H1 (cell line): ENCODE measurements at regions not wholly inside any gene's neighbourhood (a gene's known extent, or its start where the extent isn't known, plus 50 kb on each side); places are given as distances from the start of the nearest gene placed in this dataset.

ENCODE experiments used
- CTCF ChIA-PET: fragments of 300-600 bp; sonication (Branson Sonifier 250); formaldehyde crosslinking; loops from one replicate; lab custom pipeline; 2021; ENCODE audit not compliant: partially characterized antibody; lab: Charles Lee
- POLR2A ChIA-PET: fragments of 300-600 bp; sonication (Branson Sonifier 250); formaldehyde crosslinking; loops from one replicate; lab custom pipeline; 2021; ENCODE audit warnings: inconsistent platforms; ENCODE audit not compliant: partially characterized antibody; lab: Charles Lee
- DNase-seq, 2 experiments: peaks; one replicate each; pipeline versions ENCODE4 v3.0.0 to v3.0.0-alpha.2; 2010 to 2022; ENCODE audit warnings: low spot score in 2 of 2, low read depth in 1 of 2, mixed read lengths in 1 of 2
- FAIRE-seq: peaks from 2 replicates; lab custom pipeline; 2011; peaks lifted over from hg19 to GRCh38; lab: Jason Lieb, UNC
- H2AFZ ChIP-seq: 2 replicates; pipeline ENCODE4 v1.8.1; 2012; ENCODE audit warnings: low read length, inconsistent platforms
- H2AK5ac ChIP-seq: 2 replicates; pipeline ENCODE4 v1.6.1; 2013; ENCODE audit warnings: low read depth, low read length
- H2BK120ac ChIP-seq: replicated peaks from 2 replicates; pipeline ENCODE3; 2013; ENCODE audit warnings: low read depth, low read length, inconsistent platforms
- H2BK12ac ChIP-seq: 2 replicates; pipeline ENCODE4 v1.6.1; 2013; ENCODE audit warnings: low read depth, low read length
- H2BK15ac ChIP-seq: 2 replicates; pipeline ENCODE4 v1.6.1; 2013; ENCODE audit warnings: low read length
- H2BK20ac ChIP-seq: 2 replicates; pipeline ENCODE4 v1.6.1; 2013; ENCODE audit warnings: low read length
- H2BK5ac ChIP-seq: 2 replicates; pipeline ENCODE4 v1.6.1; 2013; ENCODE audit warnings: low read depth, low read length
- H3K14ac ChIP-seq: 2 replicates; pipeline ENCODE4 v1.6.1; 2013; ENCODE audit warnings: inconsistent platforms; ENCODE audit not compliant: insufficient read length
- H3K18ac ChIP-seq: 2 replicates; pipeline ENCODE4 v1.6.1; 2013; ENCODE audit warnings: low read length; ENCODE audit errors: extremely low read depth
- H3K23ac ChIP-seq: 2 replicates; pipeline ENCODE4 v1.6.1; 2013; ENCODE audit warnings: inconsistent platforms; ENCODE audit not compliant: insufficient read length
- H3K23me2 ChIP-seq: 2 replicates; pipeline ENCODE4 v1.6.1; 2013; ENCODE audit warnings: low read depth, low read length
- H3K27ac ChIP-seq: 2 replicates; pipeline ENCODE4 v1.6.1; 2011; ENCODE audit warnings: low read depth, low read length, inconsistent platforms
- H3K27me3 ChIP-seq, 4 experiments: replicated peaks in 1 of 4; 1 replicate in 1 of 4; 2 replicates in 3 of 4; pipeline versions ENCODE4 v1.6.1 to v1.8.1; 2011 to 2013; ENCODE audit warnings: low read length in 3 of 4, mild to moderate bottlenecking in 3 of 4, inconsistent platforms in 2 of 4, mixed read lengths in 2 of 4, moderate library complexity in 1 of 4; ENCODE audit not compliant: control insufficient read depth in 3 of 4, insufficient read depth in 3 of 4; ENCODE audit errors: extremely low read depth in 1 of 4
- H3K36me3 ChIP-seq, 4 experiments: 2 replicates each; pipeline versions ENCODE4 v1.6.1 to v1.8.1; 2011 to 2013; ENCODE audit warnings: mild to moderate bottlenecking in 4 of 4, low read length in 3 of 4, moderate library complexity in 2 of 4, control low read depth in 1 of 4, inconsistent platforms in 1 of 4; ENCODE audit not compliant: insufficient read depth in 4 of 4, control insufficient read depth in 2 of 4
- H3K4ac ChIP-seq: replicated peaks from 2 replicates; pipeline ENCODE3; 2013; ENCODE audit warnings: low read length, low read depth, mixed read lengths, inconsistent platforms; ENCODE audit not compliant: insufficient read length
- H3K4me1 ChIP-seq, 4 experiments: replicated peaks in 1 of 4; 1 replicate in 1 of 4; 2 replicates in 3 of 4; pipeline versions ENCODE4 v1.6.1 to v1.8.1; 2011 to 2013; ENCODE audit warnings: low read length in 3 of 4, inconsistent platforms in 2 of 4, mixed read lengths in 1 of 4; ENCODE audit not compliant: insufficient read depth in 4 of 4, control insufficient read depth in 3 of 4
- H3K4me2 ChIP-seq, 2 experiments: 2 replicates each; pipeline versions ENCODE4 v1.6.1 to v1.8.1; 2011 to 2013; ENCODE audit warnings: low read depth in 2 of 2, low read length in 2 of 2, control low read depth in 1 of 2, inconsistent platforms in 1 of 2, mild to moderate bottlenecking in 1 of 2; ENCODE audit not compliant: insufficient read depth in 1 of 2
- H3K4me3 ChIP-seq, 4 experiments: fragments of 200-600, 300-600 bp in 1 of 4; sonication (generic), shearing (Covaris generic), sonication (Bioruptor Twin) in 1 of 4; 2 replicates each; pipeline versions ENCODE4 v1.5.1 to v1.8.1; 2011 to 2016; ENCODE audit warnings: low read length in 4 of 4, low read depth in 3 of 4, control low read depth in 2 of 4, inconsistent platforms in 2 of 4, mild to moderate bottlenecking in 2 of 4, mixed read lengths in 1 of 4, moderate library complexity in 1 of 4; ENCODE audit not compliant: insufficient read depth in 2 of 4; ENCODE audit errors: extremely low read depth in 1 of 4
- H3K56ac ChIP-seq: replicated peaks from 2 replicates; pipeline ENCODE3; 2013; ENCODE audit warnings: low read depth, mild to moderate bottlenecking, mixed read lengths, low read length, inconsistent platforms; ENCODE audit not compliant: insufficient read length
- H3K79me1 ChIP-seq: 2 replicates; pipeline ENCODE4 v1.6.1; 2013; ENCODE audit warnings: low read depth, low read length, control low read depth
- H3K79me2 ChIP-seq, 2 experiments: 2 replicates each; pipeline versions ENCODE4 v1.6.1 to v1.8.1; 2012 to 2013; ENCODE audit warnings: low read length in 2 of 2, mild to moderate bottlenecking in 2 of 2, inconsistent platforms in 1 of 2; ENCODE audit not compliant: insufficient read depth in 2 of 2, control insufficient read depth in 1 of 2
- H3K9ac ChIP-seq, 4 experiments: replicated peaks in 1 of 4; 1 replicate in 1 of 4; 2 replicates in 3 of 4; pipeline versions ENCODE4 v1.6.1 to v1.8.1; 2011 to 2013; ENCODE audit warnings: low read depth in 3 of 4, low read length in 3 of 4, control low read depth in 2 of 4, mild to moderate bottlenecking in 2 of 4, moderate library complexity in 2 of 4, inconsistent platforms in 1 of 4; ENCODE audit errors: extremely low read depth in 1 of 4
- H3K9me3 ChIP-seq, 2 experiments: 2 replicates each; pipeline versions ENCODE4 v1.6.1 to v1.8.1; 2012 to 2013; ENCODE audit warnings: mild to moderate bottlenecking in 2 of 2, moderate library complexity in 2 of 2, control low read depth in 1 of 2, inconsistent platforms in 1 of 2, low read depth in 1 of 2, low read length in 1 of 2, mixed read lengths in 1 of 2; ENCODE audit not compliant: insufficient read depth in 2 of 2
- H4K20me1 ChIP-seq, 2 experiments: replicated peaks in 1 of 2; 2 replicates each; pipeline versions ENCODE3 to v1.8.1; 2011 to 2013; ENCODE audit warnings: inconsistent platforms in 2 of 2, low read length in 2 of 2, mild to moderate bottlenecking in 1 of 2; ENCODE audit not compliant: insufficient read depth in 2 of 2, control insufficient read depth in 1 of 2
- H4K5ac ChIP-seq: 2 replicates; pipeline ENCODE4 v1.6.1; 2013; ENCODE audit warnings: low read length, low read depth, mixed read lengths, inconsistent platforms; ENCODE audit not compliant: insufficient read length
- H4K8ac ChIP-seq: 2 replicates; pipeline ENCODE4 v1.8.0; 2013; ENCODE audit warnings: mild to moderate bottlenecking, moderate library complexity, low read length, inconsistent platforms; ENCODE audit not compliant: insufficient read depth; ENCODE audit errors: extremely low read depth
- H4K91ac ChIP-seq: replicated peaks from 2 replicates; pipeline ENCODE3; 2013; ENCODE audit warnings: low read length, mixed read lengths, inconsistent platforms; ENCODE audit not compliant: insufficient read length
- ASH2L ChIP-seq: fragments of 200-600, 300-600 bp; sonication (generic); IDR thresholded peaks from one replicate; pipeline ENCODE4 v1.7.1; 2017; ENCODE audit warnings: low read length
- KDM4A ChIP-seq: IDR thresholded peaks from one replicate; pipeline ENCODE4 v1.7.1; 2012; ENCODE audit warnings: low read depth, mild to moderate bottlenecking, moderate library complexity, low read length, inconsistent platforms; ENCODE audit not compliant: severe bottlenecking
- NANOG ChIP-seq: IDR thresholded peaks from 2 replicates; pipeline ENCODE4 v1.6.1; 2011; ENCODE audit warnings: low read length, low read depth, mild to moderate bottlenecking, inconsistent platforms; ENCODE audit not compliant: insufficient read depth, poor library complexity, severe bottlenecking
- WGBS, 2 experiments: shearing (Covaris generic) in 1 of 2; methylation state at CpG; one replicate each; pipeline versions ENCODE4 v1.1.6 to v1.1.7; 2013 to 2015; ENCODE audit warnings: low lambda C conversion rate in 2 of 2, mixed read lengths in 2 of 2, inconsistent platforms in 1 of 2, low coverage in 1 of 2, missing lambda C conversion rate in 1 of 2; ENCODE audit not compliant: insufficient replicate concordance in 2 of 2, insufficient coverage in 1 of 2, insufficient read length in 1 of 2; ENCODE audit errors: extremely low coverage in 1 of 2, missing lambda C conversion rate in 1 of 2; 5-methylcytosine and 5-hydroxymethylcytosine counted together

DNA sequence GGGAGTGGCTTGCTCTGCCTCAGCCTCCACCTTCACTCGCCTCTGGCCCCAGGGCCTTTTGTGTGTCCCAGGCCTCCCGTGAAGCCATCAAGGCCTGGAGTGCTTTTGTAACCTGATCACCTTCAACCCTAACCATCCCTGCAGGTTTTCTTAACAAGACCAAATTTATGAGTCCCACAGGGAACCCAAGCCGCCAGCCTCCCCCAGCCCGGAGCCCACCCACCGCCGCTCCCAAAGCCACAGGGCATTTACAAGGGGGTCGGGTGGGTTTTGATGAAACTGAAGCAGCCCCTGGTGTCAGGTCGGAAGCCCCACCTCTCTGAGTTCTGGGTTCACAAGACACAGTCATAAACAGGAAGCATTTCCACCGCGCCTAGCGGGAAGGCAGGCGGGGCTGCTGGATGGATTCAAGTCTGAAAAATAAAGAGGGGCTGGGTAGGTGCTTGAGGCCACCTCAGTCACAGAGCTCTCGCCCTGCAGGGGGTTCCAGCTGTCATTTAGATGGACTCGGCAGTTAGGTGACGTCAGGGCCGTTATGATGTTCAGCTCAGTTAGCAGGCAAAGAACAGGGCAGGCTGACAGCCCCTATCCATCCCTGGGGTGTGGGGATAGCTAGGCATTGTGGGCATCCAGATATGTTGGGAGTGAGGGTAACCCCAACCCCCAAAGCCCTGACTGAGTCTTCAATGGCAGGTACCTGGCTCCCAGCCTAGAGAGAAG, 128.5 kb downstream of the BCOR start:
- FAIRE-seq, result no peak
- H3K4ac ChIP-seq, result no peak overlapping the region
- peaks cover 3 to 11% (median 6%) of the 10 kb centered on the region in 4 experiments for H3K4me1 ChIP-seq
- peak; percentile 28 for TF ChIP-seq NANOG
- no peak for TF ChIP-seq KDM4A
- peak; percentile 23 for TF ChIP-seq ASH2L
- H3K4me3 ChIP-seq, result peak overlapping the region in 1 of 4 experiments; percentile 42; a peak in 2 of 8 replicates
- no peak overlapping the region for H4K91ac ChIP-seq
- H3K23ac ChIP-seq, result no peak overlapping the region
- 3% methylated on average over 8 of the region's 16 CpGs; no CpG with 5 or more reads in 1 of the 2 experiments for WGBS, 2 experiments
- no peak overlapping the region for H2BK120ac ChIP-seq
- H2BK20ac ChIP-seq, result no peak overlapping the region
- ChIA-PET CTCF (no interaction called here), POLR2A (no interaction called here)
- no peaks in the 10 kb centered on the region for H3K23me2 ChIP-seq
- H3K27me3 ChIP-seq, result peaks cover 0 to 2% (median 0%) of the 10 kb centered on the region in 4 experiments; a peak in 1 of 7 replicates
- peak overlapping the region; percentile 47 to 60; a peak in 3 of 4 replicates for H3K4me2 ChIP-seq
- no peak overlapping the region for H3K9ac ChIP-seq
- H3K79me1 ChIP-seq, result no peaks in the 10 kb centered on the region
- H2AK5ac ChIP-seq, result no peak overlapping the region
- no peaks in the 10 kb centered on the region for H4K20me1 ChIP-seq
- no peak overlapping the region for H2AFZ ChIP-seq
- no peak overlapping the region for H3K56ac ChIP-seq
- no peak overlapping the region for H4K8ac ChIP-seq
- no peak overlapping the region for H3K27ac ChIP-seq
- H3K36me3 ChIP-seq, result no peaks in the 10 kb centered on the region
- no peak overlapping the region for H3K14ac ChIP-seq
- H3K79me2 ChIP-seq, result no peaks in the 10 kb centered on the region
- no peak overlapping the region; the same call in 1 of the 2 replicates for H3K18ac ChIP-seq
- peaks cover 0 to 8% of the 10 kb centered on the region in 2 experiments; a peak in 1 of 4 replicates for H3K9me3 ChIP-seq
- DNase-seq, result peak in 1 of 2 experiments; percentile 50
- no peak overlapping the region for H4K5ac ChIP-seq
- peak overlapping the region; percentile 15; the same call in 1 of the 2 replicates for H2BK5ac ChIP-seq
- H2BK12ac ChIP-seq, result no peak overlapping the region
- H2BK15ac ChIP-seq, result no peak overlapping the region
